ENCODE measurements at regions not wholly inside any gene's neighbourhood (a gene's known extent, or its start where the extent isn't known, plus 50 kb on each side); places are given as distances from the start of the nearest gene placed in this dataset.

GRCh38 chr12:123041042-123041531 is 60.6 kb downstream of the ARL6IP4 start:
- no peak for DNase-seq (ENCODE audit: low read depth)

- no peak for DNase-seq (ENCODE audit: low read depth)
Observed at GRCh38 chr12:123040106-123040505, 59.6 kb downstream of the ARL6IP4 start.

- DNase-seq (ENCODE audit: low read depth), result no peak
Observed at GRCh38 chr12:123038966-123039365, 58.5 kb downstream of the ARL6IP4 start.

GRCh38 chr12:123038486-123038885 is 58.0 kb downstream of the ARL6IP4 start:
- DNase-seq (ENCODE audit: low read depth), result no peak

GRCh38 chr12:123037791-123038190 is 57.3 kb downstream of the ARL6IP4 start:
- no peak for DNase-seq (ENCODE audit: low read depth)

GRCh38 chr12:123036466-123037285 is 56.2 kb downstream of the ARL6IP4 start:
- no peak for DNase-seq (ENCODE audit: low read depth)

GRCh38 chr12:123035841-123036240 is 55.4 kb downstream of the ARL6IP4 start:
- DNase-seq (ENCODE audit: low read depth), result no peak

- DNase-seq (ENCODE audit: low read depth), result no peak
Observed at GRCh38 chr12:123034865-123035264, 54.4 kb downstream of the ARL6IP4 start.

- no peak for DNase-seq (ENCODE audit: low read depth)
Observed at GRCh38 chr12:123034022-123034541, 53.6 kb downstream of the ARL6IP4 start.

- DNase-seq (ENCODE audit: low read depth), result no peak
Observed at GRCh38 chr12:123033392-123034021, 53.0 kb downstream of the ARL6IP4 start.

- DNase-seq (ENCODE audit: low read depth), result no peak
Observed at GRCh38 chr12:123032736-123033391, 52.4 kb downstream of the ARL6IP4 start.

All from activated T-cell treated with anti-CD3 and anti-CD28 coated beads for 1 hour (primary cell).